H1 (cell line): ENCODE measurements at regions not wholly inside any gene's neighbourhood (a gene's known extent, or its start where the extent isn't known, plus 50 kb on each side); places are given as distances from the start of the nearest gene placed in this dataset.

Experiments used
- ASH2L ChIP-seq: fragments of 200-600, 300-600 bp; sonication (generic); IDR thresholded peaks from one replicate; pipeline ENCODE4 v1.7.1; 2017; ENCODE audit warnings: low read length
- BCL11A ChIP-seq, 2 experiments: IDR thresholded peaks; one replicate each; pipeline ENCODE4 v1.6.1; 2011; ENCODE audit warnings: low read depth in 2 of 2, low read length in 2 of 2, mild to moderate bottlenecking in 2 of 2
- CBX5 ChIP-seq: fragments of 300-800, 300-1000 bp; sonication (generic); IDR thresholded peaks from 2 replicates; pipeline ENCODE4 v1.7.1; 2016; ENCODE audit warnings: antibody characterized with exemption, low read length, low read depth
- CTBP2 ChIP-seq: IDR thresholded peaks from 2 replicates; pipeline ENCODE4 v1.7.0; 2011; ENCODE audit warnings: borderline replicate concordance, mild to moderate bottlenecking, moderate library complexity, mixed read lengths, low read length; ENCODE audit not compliant: insufficient read depth, insufficient read length
- E2F6 ChIP-seq: IDR thresholded peaks from 2 replicates; pipeline ENCODE4 v1.6.1; 2012; ENCODE audit warnings: inconsistent platforms
- EGR1 ChIP-seq: IDR thresholded peaks from 2 replicates; pipeline ENCODE4 v1.6.1; 2011; ENCODE audit warnings: low read depth, low read length, borderline replicate concordance
- EP300 ChIP-seq, 2 experiments: IDR thresholded peaks; 1 replicate in 1 of 2; 2 replicates in 1 of 2; pipeline ENCODE4 v1.6.1; 2011 to 2012; ENCODE audit warnings: low read depth in 2 of 2, low read length in 2 of 2, mild to moderate bottlenecking in 2 of 2, borderline replicate concordance in 1 of 2, inconsistent platforms in 1 of 2, moderate library complexity in 1 of 2
- EZH2 ChIP-seq: fragments of 200-600 bp; sonication (generic); IDR thresholded peaks from 2 replicates; pipeline ENCODE4 v1.7.1; 2012; ENCODE audit warnings: low read depth, mild to moderate bottlenecking, moderate library complexity, low read length, inconsistent platforms; ENCODE audit not compliant: severe bottlenecking
- GABPA ChIP-seq: IDR thresholded peaks from 2 replicates; pipeline ENCODE4 v1.6.1; 2011; ENCODE audit warnings: mild to moderate bottlenecking, low read length, moderate library complexity, borderline replicate concordance; ENCODE audit not compliant: insufficient read depth
- JUND ChIP-seq: IDR thresholded peaks from 2 replicates; pipeline ENCODE4 v1.6.1; 2011; ENCODE audit warnings: mild to moderate bottlenecking, improper control_type of control experiment, low read length
- POLR2AphosphoS5 ChIP-seq: IDR thresholded peaks from 2 replicates; pipeline ENCODE4 v1.6.1; 2011; ENCODE audit warnings: low read depth, low read length
- RBBP5 ChIP-seq: IDR thresholded peaks from 2 replicates; pipeline ENCODE4 v1.7.1; 2012; ENCODE audit warnings: low read depth, mild to moderate bottlenecking, inconsistent platforms, low read length, moderate library complexity, borderline replicate concordance
- RFX5 ChIP-seq: IDR thresholded peaks from 2 replicates; pipeline ENCODE4 v1.6.1; 2011; ENCODE audit warnings: low read depth, low read length, improper control_type of control experiment, borderline replicate concordance
- RNF2 ChIP-seq: fragments of 200-900, 300-1000 bp; sonication (generic); IDR thresholded peaks from 2 replicates; pipeline ENCODE4 v1.7.1; 2016; ENCODE audit warnings: borderline replicate concordance, low read depth, mild to moderate bottlenecking, antibody characterized with exemption, low read length; ENCODE audit not compliant: poor library complexity, severe bottlenecking; ENCODE audit errors: missing control alignments
- RXRA ChIP-seq: IDR thresholded peaks from 2 replicates; pipeline ENCODE4 v1.6.1; 2011; ENCODE audit warnings: low read depth, mild to moderate bottlenecking, low read length, moderate library complexity; ENCODE audit not compliant: insufficient read depth
- SAP30 ChIP-seq: fragments of 300-600 bp; sonication (generic); IDR thresholded peaks from 2 replicates; pipeline ENCODE4 v1.7.1; 2012; ENCODE audit warnings: low read length, moderate library complexity, mild to moderate bottlenecking, inconsistent platforms; ENCODE audit not compliant: insufficient read depth, insufficient replicate concordance
- SIX5 ChIP-seq: IDR thresholded peaks from 2 replicates; pipeline ENCODE4 v1.6.1; 2011; ENCODE audit warnings: mild to moderate bottlenecking, low read depth, low read length
- SP1 ChIP-seq: IDR thresholded peaks from 2 replicates; pipeline ENCODE4 v1.6.1; 2011; ENCODE audit warnings: low read depth, low read length
- TAF1 ChIP-seq: IDR thresholded peaks from 2 replicates; pipeline ENCODE4 v1.6.1; 2011; ENCODE audit warnings: mild to moderate bottlenecking, low read depth, low read length
- YY1 ChIP-seq: IDR thresholded peaks from 2 replicates; pipeline ENCODE4 v1.6.1; 2011; ENCODE audit warnings: low read depth, mild to moderate bottlenecking, low read length

GRCh38 chr5:164680216-164680615 is 1174.8 kb downstream of the MAT2B start (continued):
- no peak for TF ChIP-seq RFX5
- no peak for TF ChIP-seq BCL11A (IDR thresholded peaks at IDR 0.05; ENCODE audit: low read depth in 2 of 2, low read length in 2 of 2)
- TF ChIP-seq CBX5 = no peak
- no peak for TF ChIP-seq POLR2AphosphoS5
- no peak for TF ChIP-seq JUND
- no peak for TF ChIP-seq GABPA
- no peak for TF ChIP-seq YY1
- TF ChIP-seq CTBP2 = no peak
- no peak for TF ChIP-seq EZH2
- no peak for TF ChIP-seq EGR1
- no peak for TF ChIP-seq E2F6
- TF ChIP-seq RXRA = no peak
- TF ChIP-seq RBBP5 = no peak
- no peak for TF ChIP-seq SIX5
- TF ChIP-seq EP300 (IDR thresholded peaks at IDR 0.05; ENCODE audit: borderline replicate concordance in 1 of 2, low read depth in 2 of 2, low read length in 2 of 2) = peak in 1 of 2 experiments; percentile 26; a peak in 1 of 3 replicates
- TF ChIP-seq RNF2 = no peak
- TF ChIP-seq ASH2L = no peak
- TF ChIP-seq SAP30 = no peak
- no peak for TF ChIP-seq TAF1
- 0 out of 2 replicates have a peak, but pooled peaks have one; percentile 16 for TF ChIP-seq SP1
